Common myeloid progenitor, CD34-positive (primary cell): ENCODE measurements at regions not wholly inside any gene's neighbourhood (a gene's known extent, or its start where the extent isn't known, plus 50 kb on each side); places are given as distances from the start of the nearest gene placed in this dataset.
A peak's percentile ranks its signal among the peaks of the same experiment; 100 is the strongest.

Source experiments
- CTCF ChIA-PET: fragments of 350-600 bp; sonication (Branson Sonifier 250); formaldehyde crosslinking; loops from one replicate; lab custom pipeline; 2021; ENCODE audit warnings: antibody characterized with exemption; lab: Charles Lee
- POLR2A ChIA-PET: fragments of 350-600 bp; sonication (Branson Sonifier 250); formaldehyde crosslinking; loops from one replicate; lab custom pipeline; 2021; ENCODE audit warnings: antibody characterized with exemption; lab: Charles Lee
- DNase-seq, 3 donors: peaks; one replicate each; pipeline versions ENCODE4 v3.0.0 to v3.0.0-alpha.2; 2013
- H3K27ac ChIP-seq, 2 experiments: 1 replicate in 1 of 2; 2 replicates in 1 of 2; pipeline ENCODE4 v1.7.0; 2013; ENCODE audit warnings: inconsistent platforms in 2 of 2, low read length in 2 of 2, mild to moderate bottlenecking in 2 of 2, low read depth in 1 of 2, moderate library complexity in 1 of 2; ENCODE audit not compliant: severe bottlenecking in 2 of 2, insufficient read depth in 1 of 2, poor library complexity in 1 of 2
- H3K27me3 ChIP-seq, 5 experiments: replicated peaks in 2 of 5; 1 replicate in 3 of 5; 2 replicates in 2 of 5; pipeline versions ENCODE4 v1.6.1 to v1.7.0; 2013; ENCODE audit warnings: low read length in 4 of 5, mild to moderate bottlenecking in 2 of 5, moderate library complexity in 2 of 5, inconsistent platforms in 1 of 5; ENCODE audit not compliant: insufficient read depth in 5 of 5, control insufficient read depth in 4 of 5
- H3K36me3 ChIP-seq, 4 experiments: 1 replicate in 2 of 4; 2 replicates in 2 of 4; pipeline versions ENCODE4 v1.6.1 to v1.7.0; 2013; ENCODE audit warnings: low read length in 3 of 4, control low read depth in 1 of 4, mild to moderate bottlenecking in 1 of 4; ENCODE audit not compliant: control insufficient read depth in 4 of 4, insufficient read depth in 4 of 4
- H3K4me1 ChIP-seq, 4 experiments: 1 replicate in 3 of 4; 2 replicates in 1 of 4; pipeline versions ENCODE4 v1.6.1 to v1.7.1; 2013; ENCODE audit warnings: low read length in 3 of 4, mild to moderate bottlenecking in 3 of 4, control low read depth in 1 of 4, inconsistent platforms in 1 of 4, moderate library complexity in 1 of 4; ENCODE audit not compliant: control insufficient read depth in 4 of 4, insufficient read depth in 4 of 4; ENCODE audit errors: control extremely low read depth in 1 of 4
- H3K4me3 ChIP-seq, 7 experiments: 1 replicate in 4 of 7; 2 replicates in 3 of 7; pipeline versions ENCODE4 v1.5.1 to v1.7.0; 2013; ENCODE audit warnings: mild to moderate bottlenecking in 7 of 7, low read length in 6 of 7, moderate library complexity in 6 of 7, inconsistent platforms in 2 of 7, low read depth in 2 of 7, control low read depth in 1 of 7; ENCODE audit not compliant: insufficient read depth in 4 of 7, control insufficient read depth in 1 of 7; ENCODE audit errors: extremely low read depth in 1 of 7
- H3K9me3 ChIP-seq, 5 experiments: 1 replicate in 4 of 5; 2 replicates in 1 of 5; pipeline versions ENCODE4 v1.6.1 to v1.7.1; 2013; ENCODE audit warnings: low read length in 4 of 5, mild to moderate bottlenecking in 2 of 5, inconsistent platforms in 1 of 5, low read depth in 1 of 5, moderate library complexity in 1 of 5; ENCODE audit not compliant: control insufficient read depth in 4 of 5, insufficient read depth in 2 of 5; ENCODE audit errors: control extremely low read depth in 1 of 5
- WGBS: methylation state at CpG from one replicate; pipeline ENCODE4 v1.1.5; 2013; ENCODE audit not compliant: insufficient coverage; 5-methylcytosine and 5-hydroxymethylcytosine counted together

DNA sequence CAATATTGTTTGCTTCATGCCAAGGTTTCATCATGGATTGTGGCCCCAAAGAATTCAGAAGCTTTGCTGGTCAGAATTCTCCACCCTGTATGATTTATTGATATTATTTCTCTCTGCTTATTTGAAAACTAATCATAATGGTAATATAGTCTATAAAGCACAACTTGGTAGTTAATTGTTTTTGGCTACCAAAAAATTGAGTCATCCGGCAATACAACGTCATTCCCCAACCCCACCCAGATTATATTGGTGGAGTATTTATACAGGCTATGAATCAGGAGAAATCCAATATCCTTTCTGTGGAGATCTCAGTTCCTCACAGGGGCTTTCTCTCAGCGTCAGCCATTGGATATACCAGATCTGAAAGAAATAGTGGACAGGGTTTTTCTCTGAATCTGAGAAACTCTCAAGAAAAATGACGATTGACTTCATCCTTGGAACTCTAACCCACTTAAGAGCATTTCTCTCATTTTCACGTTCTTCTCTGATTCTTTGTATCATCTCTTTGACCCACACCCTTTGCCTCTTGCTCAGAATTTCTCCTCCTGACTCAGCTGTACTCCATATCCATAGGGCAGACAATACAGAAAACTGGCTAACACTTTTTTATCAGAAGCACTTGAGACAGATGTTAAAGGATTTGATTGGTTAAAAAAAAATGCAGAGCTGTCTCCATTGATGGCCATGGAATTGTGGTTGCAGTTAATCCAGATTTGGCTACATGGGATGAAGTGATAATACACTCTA is 1055.8 kb upstream of the CADM2 start:
- CTCF ChIA-PET: no interaction called here
- Histone ChIP-seq H3K27me3 (no peaks in the 10 kb centered on the region), H3K4me1 (no peaks in the 10 kb centered on the region), H3K36me3 (no peaks in the 10 kb centered on the region), H3K4me3 (no peak overlapping the region), H3K9me3 (no peaks in the 10 kb centered on the region), H3K27ac (no peak overlapping the region)
- WGBS: 98% methylated on average over 3 of the region's 5 CpGs
- no peak for DNase-seq
- POLR2A ChIA-PET: interaction anchor here (0.6 kb wide), 1 partner anchor 13 kb away, joined by 3 read pairs; no protein-coding TSS in a partner anchor

DNA sequence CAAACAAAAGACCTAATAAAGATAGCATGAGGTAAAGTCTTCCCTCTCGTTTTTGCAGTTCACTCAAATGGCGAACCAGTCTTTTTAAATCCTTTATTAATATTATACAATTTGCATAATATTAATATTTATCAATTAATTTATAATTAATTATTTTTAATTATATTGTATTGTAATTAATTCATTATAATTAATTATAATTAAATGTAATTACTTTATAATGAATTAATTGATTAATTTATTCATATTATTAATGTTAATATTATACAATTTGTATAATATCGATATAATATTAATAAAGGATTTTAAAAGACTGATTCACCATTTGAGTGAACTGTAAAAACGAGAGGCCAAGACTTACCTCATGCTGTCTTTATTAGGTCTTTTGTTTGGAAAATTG is 1045.4 kb upstream of the CADM2 start:
- H3K9me3 ChIP-seq: no peaks in the 10 kb centered on the region
- no peak overlapping the region for H3K27ac ChIP-seq
- H3K27me3 ChIP-seq: no peaks in the 10 kb centered on the region
- ChIA-PET POLR2A (no interaction called here), CTCF (no interaction called here)
- no peaks in the 10 kb centered on the region for H3K4me1 ChIP-seq
- WGBS: no CpG with 5 or more reads among the region's 4 CpGs
- no peaks in the 10 kb centered on the region for H3K36me3 ChIP-seq
- no peak overlapping the region for H3K4me3 ChIP-seq
- DNase-seq: no peak

DNA sequence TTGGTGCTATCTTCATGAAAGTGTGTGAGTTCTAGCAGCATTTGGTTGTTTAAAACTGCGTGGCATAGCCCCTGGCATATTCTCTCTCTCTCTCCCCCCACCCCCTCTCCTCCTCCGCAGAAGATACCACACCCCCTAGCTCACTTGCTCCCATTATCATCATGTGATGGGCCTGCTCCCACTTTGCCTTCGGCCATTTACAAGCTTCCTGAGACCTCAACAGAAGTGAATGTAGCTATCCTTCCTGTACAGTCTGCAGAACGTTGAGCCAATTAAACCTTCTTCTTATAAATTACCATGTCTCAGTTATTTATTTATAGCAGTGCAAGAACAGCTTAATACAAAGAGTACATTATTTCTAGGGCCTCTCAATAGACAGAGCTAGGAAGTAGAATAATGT is 1032.5 kb upstream of the CADM2 start:
- no peaks in the 10 kb centered on the region for H3K4me1 ChIP-seq
- H3K4me3 ChIP-seq: no peak overlapping the region
- ChIA-PET CTCF (no interaction called here), POLR2A (no interaction called here)
- H3K27me3 ChIP-seq: no peaks in the 10 kb centered on the region
- no peak for DNase-seq
- no peak overlapping the region for H3K27ac ChIP-seq
- peaks cover 4 to 16% (median 8%) of the 10 kb centered on the region in 5 experiments for H3K9me3 ChIP-seq
- WGBS: 90% methylated on average over 4 of the region's 4 CpGs
- no peaks in the 10 kb centered on the region for H3K36me3 ChIP-seq

DNA sequence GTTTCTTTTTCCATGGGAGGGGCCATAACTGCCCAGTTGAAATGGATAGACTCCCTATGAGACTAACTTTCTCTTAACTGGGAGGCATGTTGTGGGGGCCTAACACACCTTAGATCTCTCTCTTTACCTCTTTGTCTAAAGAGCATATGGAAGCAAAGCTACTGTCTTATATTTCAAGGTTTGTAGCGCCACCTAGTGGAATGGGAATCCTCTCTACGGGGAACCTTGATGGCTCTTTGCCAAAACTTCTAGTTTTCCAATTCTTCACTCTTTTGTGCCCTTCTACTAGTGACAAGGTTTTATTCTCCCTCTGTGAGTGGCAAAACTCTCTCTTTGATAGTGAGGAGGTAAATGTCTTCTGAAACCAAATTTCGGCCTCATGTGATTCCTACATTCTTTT is 1030.4 kb upstream of the CADM2 start:
- ChIA-PET POLR2A (no interaction called here), CTCF (no interaction called here)
- peak in 1 of 3 donors; percentile 1 for DNase-seq
- H3K9me3 ChIP-seq: peaks cover 4 to 16% (median 8%) of the 10 kb centered on the region in 5 experiments
- H3K27ac ChIP-seq: no peak overlapping the region
- no peaks in the 10 kb centered on the region for H3K27me3 ChIP-seq
- no peaks in the 10 kb centered on the region for H3K4me1 ChIP-seq
- WGBS: 80% methylated on average over 1 of the region's 3 CpGs
- no peak overlapping the region for H3K4me3 ChIP-seq
- H3K36me3 ChIP-seq: no peaks in the 10 kb centered on the region

DNA sequence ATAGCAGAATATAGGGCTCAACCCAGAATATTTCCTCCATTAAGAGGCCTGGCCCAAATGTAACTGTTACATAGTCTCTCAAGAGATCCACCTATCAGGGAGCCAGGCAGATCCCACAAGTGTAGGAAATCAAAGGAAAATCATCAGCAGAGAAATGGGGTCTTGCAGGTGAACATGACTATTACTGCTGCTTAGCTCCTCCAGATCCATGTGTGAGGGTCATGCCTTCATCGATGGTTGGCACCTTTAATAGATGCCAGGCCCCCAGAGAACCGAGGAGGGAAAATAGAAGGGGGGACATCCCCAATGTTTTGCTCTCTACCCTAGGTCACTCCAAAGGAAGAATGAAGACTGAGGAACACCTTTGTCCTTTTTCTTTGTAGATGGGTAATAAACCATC is 1029.9 kb upstream of the CADM2 start:
- Histone ChIP-seq H3K9me3 (peaks cover 4 to 16% (median 8%) of the 10 kb centered on the region in 5 experiments), H3K27ac (no peak overlapping the region), H3K27me3 (no peaks in the 10 kb centered on the region), H3K4me3 (peak overlapping the region in 1 of 7 experiments; percentile 13), H3K36me3 (no peaks in the 10 kb centered on the region), H3K4me1 (no peaks in the 10 kb centered on the region)
- no peak for DNase-seq
- CTCF ChIA-PET: no interaction called here
- WGBS: 95% methylated on average over 2 of the region's 2 CpGs
- POLR2A ChIA-PET: no interaction called here

DNA sequence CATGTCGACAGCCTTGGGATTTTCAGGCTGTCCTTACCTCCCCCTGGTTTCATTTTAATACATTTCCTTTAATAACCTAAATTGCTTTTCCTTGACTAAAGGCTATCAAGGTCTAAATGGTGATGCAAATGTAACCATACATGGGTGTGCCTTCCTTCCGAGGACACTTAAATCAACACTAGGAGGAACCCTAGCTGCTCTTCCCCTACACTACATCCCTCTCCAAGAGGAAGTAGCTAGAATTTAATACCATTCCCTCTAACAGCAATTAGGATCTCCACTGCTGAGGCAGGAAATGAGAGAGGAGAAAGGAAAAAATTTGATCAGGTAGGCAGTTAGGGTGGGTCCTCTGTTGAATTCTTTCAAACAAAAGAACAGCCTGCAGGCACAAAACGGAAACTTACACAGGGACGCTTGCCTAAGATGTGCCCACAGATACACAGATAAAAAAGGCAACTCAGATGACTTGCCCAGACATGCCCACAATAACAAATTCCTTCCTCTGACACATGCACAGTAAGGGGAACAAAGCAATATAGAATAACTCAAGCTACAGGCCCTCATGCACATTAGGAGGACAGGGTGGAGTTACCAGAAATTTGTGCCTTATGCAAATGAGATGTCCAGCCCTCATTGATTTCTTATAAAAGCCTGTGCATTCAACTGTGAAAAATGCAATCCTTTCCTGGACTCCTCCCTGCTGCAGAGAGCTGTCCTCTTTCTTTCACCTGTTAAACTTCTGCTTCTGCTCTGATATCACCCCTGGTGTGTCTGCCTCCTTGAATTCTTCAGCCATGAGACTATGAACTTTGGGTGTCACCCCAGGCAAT is 1024.4 kb upstream of the CADM2 start:
- Histone ChIP-seq H3K9me3 (peaks cover 1 to 3% (median 2%) of the 10 kb centered on the region in 5 experiments), H3K36me3 (no peaks in the 10 kb centered on the region), H3K27me3 (no peaks in the 10 kb centered on the region), H3K4me3 (no peak overlapping the region), H3K27ac (no peak overlapping the region), H3K4me1 (no peaks in the 10 kb centered on the region)
- ChIA-PET CTCF (interaction anchor here (1.2 kb wide), 1 partner anchor 34 kb away, joined by 3 read pairs; no protein-coding TSS in a partner anchor), POLR2A (no interaction called here)
- WGBS: 60% methylated on average over 2 of the region's 4 CpGs
- DNase-seq: no peak

DNA sequence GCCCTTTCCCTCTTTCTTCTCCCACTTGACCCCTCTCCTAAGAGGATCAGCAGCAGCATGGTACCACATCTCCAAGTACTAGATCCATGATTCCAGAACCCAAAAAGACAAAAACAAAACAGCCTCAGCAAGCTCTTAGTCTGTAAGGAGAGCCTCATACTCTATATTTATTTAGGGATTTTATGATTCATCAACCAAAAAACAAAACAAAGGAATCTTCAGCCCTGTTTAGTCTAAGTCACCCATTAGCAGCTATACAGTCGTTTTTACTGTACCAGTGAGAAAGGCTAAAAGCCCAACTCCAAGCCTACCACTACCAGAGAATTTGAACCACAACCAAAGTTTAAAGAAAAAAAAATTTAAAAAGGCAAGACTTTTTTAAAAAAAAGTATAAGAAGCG is 1020.3 kb upstream of the CADM2 start:
- H3K27me3 ChIP-seq: no peaks in the 10 kb centered on the region
- H3K27ac ChIP-seq: no peak overlapping the region
- no peaks in the 10 kb centered on the region for H3K4me1 ChIP-seq
- ChIA-PET CTCF (interaction anchor here (0.6 kb wide), 1 partner anchor 1261 kb away, joined by 3 read pairs; no protein-coding TSS in a partner anchor), POLR2A (no interaction called here)
- peaks cover 0 to 2% (median 0%) of the 10 kb centered on the region in 5 experiments for H3K9me3 ChIP-seq
- H3K36me3 ChIP-seq: no peaks in the 10 kb centered on the region
- no peak for DNase-seq
- H3K4me3 ChIP-seq: no peak overlapping the region
- no CpG with 5 or more reads among the region's 2 CpGs for WGBS
